Kidney epithelial cell (primary cell): ENCODE measurements at regions not wholly inside any gene's neighbourhood (a gene's known extent, or its start where the extent isn't known, plus 50 kb on each side); places are given as distances from the start of the nearest gene placed in this dataset.

Experiments used
- DNase-seq: peaks from one replicate; pipeline ENCODE4 v3.0.0-alpha.2; 2010; ENCODE audit warnings: low read depth
- H3K27me3 ChIP-seq: 2 replicates; pipeline ENCODE4 v1.6.0; 2011; ENCODE audit warnings: low read length; ENCODE audit not compliant: control insufficient read depth, insufficient read depth
- H3K36me3 ChIP-seq: 2 replicates; pipeline ENCODE4 v1.5.1; 2011; ENCODE audit warnings: low read length; ENCODE audit not compliant: control insufficient read depth, insufficient read depth
- H3K4me3 ChIP-seq: 2 replicates; pipeline ENCODE4 v1.5.1; 2011; ENCODE audit warnings: low read depth, mild to moderate bottlenecking, control low read depth, low read length
- TF ChIP-seq, protein P1 (sequence below): IDR thresholded peaks from 2 replicates; pipeline ENCODE4 v1.5.1; 2011; ENCODE audit warnings: mild to moderate bottlenecking, moderate library complexity, low read length, control low read depth, inconsistent platforms; ENCODE audit not compliant: insufficient read depth, poor library complexity, severe bottlenecking

DNA sequence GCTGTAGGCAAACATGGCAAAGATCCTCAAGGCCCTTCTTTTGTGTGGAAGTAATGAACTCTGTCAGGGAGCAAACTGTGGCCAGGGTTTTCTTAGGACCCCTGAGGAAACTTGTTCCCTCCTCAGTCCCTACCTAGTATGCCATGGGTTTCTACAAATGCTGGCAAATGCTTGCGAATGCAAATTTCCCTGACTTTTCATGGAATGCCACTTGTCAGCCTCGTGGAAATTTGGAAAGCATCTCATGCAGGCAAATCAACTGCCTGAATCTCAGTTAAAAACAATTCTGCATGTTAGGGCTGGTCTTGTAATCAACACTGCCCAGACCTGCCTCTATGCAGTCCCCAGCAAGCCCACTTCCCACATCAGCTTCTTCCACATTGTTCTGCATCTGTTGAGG is 334.9 kb upstream of the AJAP1 start:
- no peak for DNase-seq
- no peaks in the 10 kb centered on the region for H3K27me3 ChIP-seq
- TF ChIP-seq, protein P1, sequence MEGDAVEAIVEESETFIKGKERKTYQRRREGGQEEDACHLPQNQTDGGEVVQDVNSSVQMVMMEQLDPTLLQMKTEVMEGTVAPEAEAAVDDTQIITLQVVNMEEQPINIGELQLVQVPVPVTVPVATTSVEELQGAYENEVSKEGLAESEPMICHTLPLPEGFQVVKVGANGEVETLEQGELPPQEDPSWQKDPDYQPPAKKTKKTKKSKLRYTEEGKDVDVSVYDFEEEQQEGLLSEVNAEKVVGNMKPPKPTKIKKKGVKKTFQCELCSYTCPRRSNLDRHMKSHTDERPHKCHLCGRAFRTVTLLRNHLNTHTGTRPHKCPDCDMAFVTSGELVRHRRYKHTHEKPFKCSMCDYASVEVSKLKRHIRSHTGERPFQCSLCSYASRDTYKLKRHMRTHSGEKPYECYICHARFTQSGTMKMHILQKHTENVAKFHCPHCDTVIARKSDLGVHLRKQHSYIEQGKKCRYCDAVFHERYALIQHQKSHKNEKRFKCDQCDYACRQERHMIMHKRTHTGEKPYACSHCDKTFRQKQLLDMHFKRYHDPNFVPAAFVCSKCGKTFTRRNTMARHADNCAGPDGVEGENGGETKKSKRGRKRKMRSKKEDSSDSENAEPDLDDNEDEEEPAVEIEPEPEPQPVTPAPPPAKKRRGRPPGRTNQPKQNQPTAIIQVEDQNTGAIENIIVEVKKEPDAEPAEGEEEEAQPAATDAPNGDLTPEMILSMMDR, result no peak
- no peaks in the 10 kb centered on the region for H3K36me3 ChIP-seq
- H3K4me3 ChIP-seq, result no peak overlapping the region

DNA sequence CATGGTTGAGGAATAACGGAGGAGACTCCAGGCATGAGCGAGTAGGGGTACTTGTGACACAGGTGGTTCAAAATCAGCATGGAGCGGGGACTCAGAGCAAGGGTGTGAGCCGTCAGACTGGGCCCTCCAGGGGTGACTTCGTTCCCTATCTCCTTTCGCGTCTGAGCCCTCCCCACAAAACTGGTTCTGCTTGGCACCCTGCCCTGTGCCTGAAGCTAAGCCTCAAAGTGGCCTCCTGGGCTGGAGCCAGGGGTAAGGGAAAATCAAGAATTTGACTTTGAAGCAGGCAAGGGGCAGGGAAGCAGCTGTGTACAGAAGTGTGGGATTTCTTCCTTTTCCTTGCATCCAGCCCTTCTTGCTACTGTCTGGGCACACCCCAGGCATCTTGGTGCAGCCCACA is 331.5 kb upstream of the AJAP1 start:
- H3K4me3 ChIP-seq, result no peak overlapping the region
- TF ChIP-seq, protein P1, result no peak
- no peaks in the 10 kb centered on the region for H3K36me3 ChIP-seq
- DNase-seq, result no peak
- H3K27me3 ChIP-seq, result no peaks in the 10 kb centered on the region

DNA sequence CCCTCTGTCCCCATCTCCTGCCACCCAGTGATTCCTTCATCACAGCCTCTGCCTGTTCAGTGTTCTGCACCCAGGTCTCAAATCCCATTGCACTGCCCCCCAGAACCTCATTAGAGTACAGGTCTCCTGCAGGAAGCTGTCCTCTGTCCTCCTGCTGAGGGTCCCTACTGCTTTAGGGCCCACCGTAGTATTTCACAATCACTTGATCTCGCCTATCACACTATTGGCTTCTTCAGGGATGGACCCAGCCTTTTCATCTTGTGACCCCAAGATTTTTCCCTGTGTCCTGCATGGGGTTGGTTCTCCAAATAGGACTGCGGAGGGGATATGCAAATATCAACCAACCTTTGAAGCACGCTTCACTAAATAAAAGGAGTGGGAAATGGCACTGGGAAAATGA is 331.1 kb upstream of the AJAP1 start:
- Histone ChIP-seq H3K36me3 (no peaks in the 10 kb centered on the region), H3K27me3 (no peaks in the 10 kb centered on the region), H3K4me3 (no peak overlapping the region)
- TF ChIP-seq, protein P1, result no peak
- no peak for DNase-seq

DNA sequence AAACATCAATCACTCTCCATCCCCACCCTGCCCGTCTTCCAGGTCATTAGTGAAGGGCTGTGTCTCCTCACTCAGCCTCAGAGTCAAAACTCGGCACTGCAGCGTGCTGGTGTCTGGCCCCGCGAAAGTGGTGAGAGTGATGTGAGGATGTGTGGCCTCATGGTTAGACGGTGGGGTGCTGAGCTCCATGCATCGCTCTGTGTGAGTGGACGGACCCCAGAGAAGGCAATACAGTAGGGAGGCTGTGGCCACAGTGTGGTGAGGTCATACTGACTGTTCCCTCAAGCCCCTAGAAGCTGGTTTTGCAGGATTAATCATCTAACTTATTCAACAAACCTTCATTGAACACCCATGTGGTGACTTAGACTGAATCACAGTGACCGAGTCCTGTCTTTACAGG is 329.9 kb upstream of the AJAP1 start:
- Histone ChIP-seq H3K36me3 (no peaks in the 10 kb centered on the region), H3K27me3 (no peaks in the 10 kb centered on the region), H3K4me3 (no peak overlapping the region)
- DNase-seq, result no peak
- TF ChIP-seq, protein P1, result no peak

DNA sequence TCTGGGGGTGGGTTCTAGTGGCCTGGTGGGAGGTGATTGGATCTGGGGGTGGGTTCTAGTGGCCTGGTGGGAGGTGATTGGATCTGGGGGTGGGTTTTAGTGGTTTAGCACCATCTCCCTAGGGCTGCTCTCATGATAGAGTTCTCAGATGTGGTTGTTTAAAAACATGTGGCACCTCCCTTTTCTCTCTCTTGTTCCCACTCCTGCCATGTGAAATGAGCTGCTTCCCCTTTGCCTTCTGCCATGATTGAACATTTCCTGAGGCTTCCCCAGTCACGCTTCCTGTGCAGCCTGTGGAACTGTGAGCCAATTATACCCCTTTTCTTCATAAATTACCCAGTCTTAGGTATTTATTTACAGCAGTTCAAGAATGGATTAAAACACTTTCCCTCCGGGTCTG is 327.3 kb upstream of the AJAP1 start:
- TF ChIP-seq, protein P1, result no peak
- Histone ChIP-seq H3K36me3 (no peaks in the 10 kb centered on the region), H3K27me3 (no peaks in the 10 kb centered on the region), H3K4me3 (no peak overlapping the region)
- no peak for DNase-seq

DNA sequence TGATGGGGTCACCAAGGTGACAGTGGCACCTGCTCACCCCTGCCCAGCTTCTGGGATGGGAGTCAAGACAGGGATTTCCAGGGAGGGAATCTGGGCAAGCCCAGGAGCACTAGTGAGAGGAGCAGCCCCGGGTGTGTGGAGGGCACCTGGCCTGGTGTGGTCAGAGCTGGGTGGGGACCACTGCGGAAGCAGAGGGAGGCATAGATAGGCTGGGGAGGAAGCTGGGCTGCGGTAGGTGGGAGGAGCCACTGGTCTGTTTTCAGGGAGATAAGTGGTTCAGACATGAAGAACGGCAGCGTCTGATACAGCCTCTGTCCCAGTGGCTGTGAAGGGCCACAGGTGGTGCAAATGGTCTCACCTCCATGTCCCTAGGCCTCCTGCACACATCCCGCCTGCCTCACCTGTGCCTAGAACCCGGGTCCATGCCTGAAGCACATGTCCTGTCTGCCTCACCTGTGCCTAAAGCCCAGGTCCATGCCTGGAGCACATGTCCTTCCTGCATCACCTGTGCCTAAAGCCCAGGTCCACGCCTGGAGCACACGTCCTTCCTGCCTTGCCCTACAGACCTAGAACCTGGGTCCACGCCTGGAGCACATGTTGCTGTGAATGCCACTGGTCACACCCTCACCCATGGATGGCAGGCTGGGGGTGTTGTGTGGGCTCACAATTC is 325.9 kb upstream of the AJAP1 start:
- TF ChIP-seq, protein P1, result no peak
- DNase-seq, result no peak
- Histone ChIP-seq H3K27me3 (no peaks in the 10 kb centered on the region), H3K36me3 (no peaks in the 10 kb centered on the region), H3K4me3 (no peak overlapping the region)
